ENCODE measurements at regions not wholly inside any gene's neighbourhood (a gene's known extent, or its start where the extent isn't known, plus 50 kb on each side); places are given as distances from the start of the nearest gene placed in this dataset.

- H3K4me3 ChIP-seq (ENCODE audit: low read depth, low read length): no peak overlapping the region
- H3K27me3 ChIP-seq (ENCODE audit: control insufficient read depth, insufficient read depth, low read length): no peaks in the 10 kb centered on the region
- H3K36me3 ChIP-seq (ENCODE audit: control insufficient read depth, insufficient read depth, low read length): no peaks in the 10 kb centered on the region
- no peak for DNase-seq (ENCODE audit: low read depth)
- TF ChIP-seq CTCF (IDR thresholded peaks at IDR 0.05; ENCODE audit: insufficient read depth, low read length, poor library complexity, severe bottlenecking): no peak
These were observed 1429.3 kb downstream of the EFNA5 start for GRCh38 chr5:106241409-106241808.

- no peak for DNase-seq (ENCODE audit: low read depth)
These were observed 1464.7 kb downstream of the EFNA5 start for GRCh38 chr5:106205916-106206571.

GRCh38 chr5:106202035-106202434 lies 1468.7 kb downstream of the EFNA5 start:
- Histone ChIP-seq H3K27me3 (ENCODE audit: control insufficient read depth, insufficient read depth, low read length) (no peaks in the 10 kb centered on the region), H3K36me3 (ENCODE audit: control insufficient read depth, insufficient read depth, low read length) (no peaks in the 10 kb centered on the region), H3K4me3 (ENCODE audit: low read depth, low read length) (no peak overlapping the region)
- DNase-seq (ENCODE audit: low read depth): no peak
- no peak for TF ChIP-seq CTCF (IDR thresholded peaks at IDR 0.05; ENCODE audit: insufficient read depth, low read length, poor library complexity, severe bottlenecking)

More at GRCh38 chr5:106205916-106206571, 1464.7 kb downstream of the EFNA5 start:
- H3K36me3 ChIP-seq (ENCODE audit: control insufficient read depth, insufficient read depth, low read length): no peaks in the 10 kb centered on the region
- H3K4me3 ChIP-seq (ENCODE audit: low read depth, low read length): no peak overlapping the region
- H3K27me3 ChIP-seq (ENCODE audit: control insufficient read depth, insufficient read depth, low read length): no peaks in the 10 kb centered on the region
- TF ChIP-seq CTCF (IDR thresholded peaks at IDR 0.05; ENCODE audit: insufficient read depth, low read length, poor library complexity, severe bottlenecking): no peak

- no peak for DNase-seq (ENCODE audit: low read depth)
- no peak overlapping the region for H3K4me3 ChIP-seq (ENCODE audit: low read depth, low read length)
- H3K27me3 ChIP-seq (ENCODE audit: control insufficient read depth, insufficient read depth, low read length): no peaks in the 10 kb centered on the region
- H3K36me3 ChIP-seq (ENCODE audit: control insufficient read depth, insufficient read depth, low read length): no peaks in the 10 kb centered on the region
- TF ChIP-seq CTCF (IDR thresholded peaks at IDR 0.05; ENCODE audit: insufficient read depth, low read length, poor library complexity, severe bottlenecking): no peak
These were observed 1469.8 kb downstream of the EFNA5 start for GRCh38 chr5:106200971-106201370.

- H3K27me3 ChIP-seq (ENCODE audit: control insufficient read depth, insufficient read depth, low read length): no peaks in the 10 kb centered on the region
- no peak for TF ChIP-seq CTCF (IDR thresholded peaks at IDR 0.05; ENCODE audit: insufficient read depth, low read length, poor library complexity, severe bottlenecking)
- DNase-seq (ENCODE audit: low read depth): no peak
- H3K36me3 ChIP-seq (ENCODE audit: control insufficient read depth, insufficient read depth, low read length): no peaks in the 10 kb centered on the region
- no peak overlapping the region for H3K4me3 ChIP-seq (ENCODE audit: low read depth, low read length)
These were observed 1474.9 kb downstream of the EFNA5 start for GRCh38 chr5:106195679-106196474.
